ENCODE measurements at regions not wholly inside any gene's neighbourhood (a gene's known extent, or its start where the extent isn't known, plus 50 kb on each side); places are given as distances from the start of the nearest gene placed in this dataset.
A peak's percentile ranks its signal among the peaks of the same experiment; 100 is the strongest.

- Histone ChIP-seq H4K20me1 (ENCODE audit: control insufficient read depth, extremely low read depth, insufficient read depth, low read length) (no peaks in the 10 kb centered on the region), H3K4me2 (ENCODE audit: extremely low read depth, insufficient read depth, low read length) (no peak overlapping the region), H2AFZ (ENCODE audit: low read length) (no peak overlapping the region), H3K4me1 (ENCODE audit: control insufficient read depth, extremely low read depth, insufficient read depth, low read length) (no peaks in the 10 kb centered on the region), H3K36me3 (ENCODE audit: control insufficient read depth, insufficient read depth, low read length) (no peaks in the 10 kb centered on the region), H3K27me3 (ENCODE audit: control insufficient read depth, insufficient read depth, low read length) (no peaks in the 10 kb centered on the region), H3K79me2 (ENCODE audit: control insufficient read depth, insufficient read depth, low read length) (no peaks in the 10 kb centered on the region), H3K9ac (ENCODE audit: insufficient read depth, low read length) (no peak overlapping the region), H3K27ac (ENCODE audit: insufficient read depth, low read length) (no peak overlapping the region), H3K4me3 (replicated peaks in 1 of 4; ENCODE audit: control extremely low read depth in 1 of 4, insufficient read depth in 1 of 4, low read depth in 3 of 4, low read length in 4 of 4) (no peak overlapping the region), H3K9me3 (ENCODE audit: control insufficient read depth, insufficient read depth, low read depth, low read length) (no peaks in the 10 kb centered on the region)
- DNase-seq (ENCODE audit: low read depth in 2 of 2), result no peak
- TF ChIP-seq EZH2 (IDR thresholded peaks at IDR 0.05; ENCODE audit: low read length, missing control alignments), result no peak
- TF ChIP-seq CTCF (conservative IDR thresholded peaks at IDR 0.05 in 1 of 2, IDR thresholded peaks at IDR 0.05 in 1 of 2; ENCODE audit: low read depth in 1 of 2, low read length in 2 of 2), result no peak
These were observed 550.8 kb downstream of the DIPK2A start for GRCh38 chr3:144522456-144522855.

GRCh38 chr3:144523396-144523795 lies 551.8 kb downstream of the DIPK2A start:
- no peaks in the 10 kb centered on the region for H3K36me3 ChIP-seq (ENCODE audit: control insufficient read depth, insufficient read depth, low read length)
- H3K79me2 ChIP-seq (ENCODE audit: control insufficient read depth, insufficient read depth, low read length), result no peaks in the 10 kb centered on the region
- no peak overlapping the region for H3K4me3 ChIP-seq (replicated peaks in 1 of 4; ENCODE audit: control extremely low read depth in 1 of 4, insufficient read depth in 1 of 4, low read depth in 3 of 4, low read length in 4 of 4)
- no peak for TF ChIP-seq CTCF (conservative IDR thresholded peaks at IDR 0.05 in 1 of 2, IDR thresholded peaks at IDR 0.05 in 1 of 2; ENCODE audit: low read depth in 1 of 2, low read length in 2 of 2)
- TF ChIP-seq EZH2 (IDR thresholded peaks at IDR 0.05; ENCODE audit: low read length, missing control alignments), result no peak
- no peaks in the 10 kb centered on the region for H3K9me3 ChIP-seq (ENCODE audit: control insufficient read depth, insufficient read depth, low read depth, low read length)
- no peaks in the 10 kb centered on the region for H3K27me3 ChIP-seq (ENCODE audit: control insufficient read depth, insufficient read depth, low read length)
- H3K27ac ChIP-seq (ENCODE audit: insufficient read depth, low read length), result no peak overlapping the region
- no peak overlapping the region for H2AFZ ChIP-seq (ENCODE audit: low read length)
- no peak overlapping the region for H3K4me2 ChIP-seq (ENCODE audit: extremely low read depth, insufficient read depth, low read length)
- no peak for DNase-seq (ENCODE audit: low read depth in 2 of 2)
- H4K20me1 ChIP-seq (ENCODE audit: control insufficient read depth, extremely low read depth, insufficient read depth, low read length), result no peaks in the 10 kb centered on the region
- no peak overlapping the region for H3K9ac ChIP-seq (ENCODE audit: insufficient read depth, low read length)
- H3K4me1 ChIP-seq (ENCODE audit: control insufficient read depth, extremely low read depth, insufficient read depth, low read length), result no peaks in the 10 kb centered on the region

GRCh38 chr3:144524531-144524930 lies 552.9 kb downstream of the DIPK2A start:
- peak in 1 of 2 donors; percentile 9 for DNase-seq (ENCODE audit: low read depth in 2 of 2)
- Histone ChIP-seq H3K36me3 (ENCODE audit: control insufficient read depth, insufficient read depth, low read length) (no peaks in the 10 kb centered on the region), H4K20me1 (ENCODE audit: control insufficient read depth, extremely low read depth, insufficient read depth, low read length) (no peaks in the 10 kb centered on the region), H3K4me2 (ENCODE audit: extremely low read depth, insufficient read depth, low read length) (no peak overlapping the region), H3K9ac (ENCODE audit: insufficient read depth, low read length) (no peak overlapping the region), H3K79me2 (ENCODE audit: control insufficient read depth, insufficient read depth, low read length) (no peaks in the 10 kb centered on the region), H3K27me3 (ENCODE audit: control insufficient read depth, insufficient read depth, low read length) (no peaks in the 10 kb centered on the region), H3K9me3 (ENCODE audit: control insufficient read depth, insufficient read depth, low read depth, low read length) (no peaks in the 10 kb centered on the region), H2AFZ (ENCODE audit: low read length) (no peak overlapping the region), H3K27ac (ENCODE audit: insufficient read depth, low read length) (no peak overlapping the region), H3K4me1 (ENCODE audit: control insufficient read depth, extremely low read depth, insufficient read depth, low read length) (no peaks in the 10 kb centered on the region), H3K4me3 (replicated peaks in 1 of 4; ENCODE audit: control extremely low read depth in 1 of 4, insufficient read depth in 1 of 4, low read depth in 3 of 4, low read length in 4 of 4) (no peak overlapping the region)
- TF ChIP-seq CTCF (conservative IDR thresholded peaks at IDR 0.05 in 1 of 2, IDR thresholded peaks at IDR 0.05 in 1 of 2; ENCODE audit: low read depth in 1 of 2, low read length in 2 of 2) (no peak), EZH2 (IDR thresholded peaks at IDR 0.05; ENCODE audit: low read length, missing control alignments) (no peak)
